Ovary (tissue), 3 donors: ENCODE measurements at regions not wholly inside any gene's neighbourhood (a gene's known extent, or its start where the extent isn't known, plus 50 kb on each side); places are given as distances from the start of the nearest gene placed in this dataset.

ENCODE experiments used
- POLR2A ChIP-seq: fragments of 450-650 bp; IDR thresholded peaks from one replicate; pipeline ENCODE4 v1.6.1; 2017; ENCODE audit warnings: antibody characterized with exemption, mild to moderate bottlenecking, moderate library complexity
- TF ChIP-seq, protein P1 (sequence below), 3 donors: fragments of 450-650 bp in 2 of 3; fragments of 200-600 bp in 1 of 3; IDR thresholded peaks; one replicate each; pipeline versions ENCODE4 v1.5.1 to v1.8.0; 2016 to 2022; ENCODE audit warnings: antibody characterized with exemption in 3 of 3, mild to moderate bottlenecking in 1 of 3
- donor health status: DM: no; HTN: no; CAD: no.

DNA sequence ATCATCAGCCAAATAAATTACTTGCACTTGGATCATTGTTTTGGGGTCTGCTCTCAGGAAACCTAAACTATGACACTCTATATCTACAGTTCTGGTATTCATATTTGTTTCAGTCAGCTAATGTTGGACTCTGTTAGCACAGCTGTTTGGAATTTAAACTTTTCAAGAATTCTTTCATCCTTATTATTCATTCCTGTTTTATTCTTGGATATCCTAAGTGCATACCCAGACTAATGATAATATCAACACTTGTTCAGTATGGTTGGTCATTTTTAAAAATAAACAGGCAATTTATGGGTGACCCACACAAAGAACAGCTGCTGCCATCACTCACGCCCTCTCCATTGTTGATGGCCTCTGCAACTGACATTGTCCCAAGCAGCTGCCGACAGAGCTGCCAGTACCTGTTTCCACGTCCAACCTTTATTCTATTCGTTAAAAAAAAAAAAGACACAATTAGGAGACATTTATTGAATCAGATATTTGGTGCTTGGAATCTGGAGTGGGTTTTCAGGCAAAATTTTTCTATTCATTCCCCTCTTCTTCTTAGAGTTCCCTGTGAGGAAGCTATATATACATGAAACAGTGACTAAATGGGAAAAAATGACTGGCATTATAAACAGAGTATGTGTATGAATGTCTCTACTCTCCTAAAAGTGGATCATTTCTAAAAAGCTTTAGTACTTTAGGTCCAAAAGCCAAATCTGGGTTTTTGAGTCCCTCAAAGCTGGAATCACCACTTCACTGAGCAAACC, 252.1 kb upstream of the NAV3 start:
- TF ChIP-seq, protein P1, sequence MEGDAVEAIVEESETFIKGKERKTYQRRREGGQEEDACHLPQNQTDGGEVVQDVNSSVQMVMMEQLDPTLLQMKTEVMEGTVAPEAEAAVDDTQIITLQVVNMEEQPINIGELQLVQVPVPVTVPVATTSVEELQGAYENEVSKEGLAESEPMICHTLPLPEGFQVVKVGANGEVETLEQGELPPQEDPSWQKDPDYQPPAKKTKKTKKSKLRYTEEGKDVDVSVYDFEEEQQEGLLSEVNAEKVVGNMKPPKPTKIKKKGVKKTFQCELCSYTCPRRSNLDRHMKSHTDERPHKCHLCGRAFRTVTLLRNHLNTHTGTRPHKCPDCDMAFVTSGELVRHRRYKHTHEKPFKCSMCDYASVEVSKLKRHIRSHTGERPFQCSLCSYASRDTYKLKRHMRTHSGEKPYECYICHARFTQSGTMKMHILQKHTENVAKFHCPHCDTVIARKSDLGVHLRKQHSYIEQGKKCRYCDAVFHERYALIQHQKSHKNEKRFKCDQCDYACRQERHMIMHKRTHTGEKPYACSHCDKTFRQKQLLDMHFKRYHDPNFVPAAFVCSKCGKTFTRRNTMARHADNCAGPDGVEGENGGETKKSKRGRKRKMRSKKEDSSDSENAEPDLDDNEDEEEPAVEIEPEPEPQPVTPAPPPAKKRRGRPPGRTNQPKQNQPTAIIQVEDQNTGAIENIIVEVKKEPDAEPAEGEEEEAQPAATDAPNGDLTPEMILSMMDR (IDR thresholded peaks at IDR 0.05) = no peak
- no peak for TF ChIP-seq POLR2A
